Motor neuron (in vitro differentiated cells): ENCODE measurements at regions not wholly inside any gene's neighbourhood (a gene's known extent, or its start where the extent isn't known, plus 50 kb on each side); places are given as distances from the start of the nearest gene placed in this dataset.
"Not testable (repeated sequence)": the region's sequence is repeated elsewhere in the genome, so short reads cannot be mapped to it uniquely, and the experiment has no call there.

Experiments
- ATAC-seq, 8 experiments: fragments of 200-7000 bp; cut with Tn5 transposase; replicated peaks in 6 of 8; 2 replicates each; pipeline ENCODE4 v1.8.0; 2021; ENCODE audit warnings: mild to moderate bottlenecking in 8 of 8, moderate library complexity in 8 of 8
- H3K27ac ChIP-seq, 2 donors: fragments of 250-450 bp; sonication (Bioruptor Pico); 2 replicates each; pipeline ENCODE4 v1.9.0; 2021; ENCODE audit warnings: antibody characterized with exemption in 2 of 2, mild to moderate bottlenecking in 2 of 2, moderate library complexity in 1 of 2
- H3K4me1 ChIP-seq, 2 donors: fragments of 250-450 bp; sonication (Bioruptor Pico); replicated peaks in 1 of 2; 2 replicates each; pipeline ENCODE4 v1.6.1; 2021; ENCODE audit warnings: antibody characterized with exemption in 2 of 2, mild to moderate bottlenecking in 2 of 2, moderate library complexity in 1 of 2
- H3K4me3 ChIP-seq, 5 donors: fragments of 250-450 bp; sonication (Bioruptor Pico); 2 replicates each; pipeline ENCODE4 v1.9.0; 2021; ENCODE audit warnings: antibody characterized with exemption in 5 of 5, mild to moderate bottlenecking in 5 of 5, moderate library complexity in 4 of 5
- WGBS, 10 experiments: fragments of 450-650 bp; shearing (Covaris generic); methylation state at CpG; one replicate each; pipeline ENCODE4 v1.0.0; 2022; 5-methylcytosine and 5-hydroxymethylcytosine counted together
- in situ Hi-C, 9 experiments: fragments of 400-800 bp; cut with MboI; loops; one replicate each; pipeline ENCODE4 v1.15.0; 2021; ENCODE audit warnings: low sequenced_read_pairs in 9 of 9, low pct_unique_long_range_greater_than_20kb in 2 of 9; ENCODE audit not compliant: unreplicated experiment in 9 of 9

GRCh38 chrY:4878549-4878948, 121.5 kb upstream of the PCDH11Y start:
- ATAC-seq, result peak in 2 of 8 experiments; percentile 27 to 62
- H3K4me1 ChIP-seq, H3K4me3 ChIP-seq, H3K27ac ChIP-seq, in situ Hi-C loops: not testable (repeated sequence)
- WGBS, 10 experiments, result no CpG with 5 or more reads among the region's 1 CpG
